D721Med (cell line): ENCODE measurements at regions not wholly inside any gene's neighbourhood (a gene's known extent, or its start where the extent isn't known, plus 50 kb on each side); places are given as distances from the start of the nearest gene placed in this dataset.

ENCODE experiments used
- DNase-seq: peaks from one replicate; pipeline ENCODE4 v3.0.0; 2011; ENCODE audit warnings: low spot score; ENCODE audit not compliant: insufficient read length
- FAIRE-seq: peaks from 2 replicates; lab custom pipeline; 2011; peaks lifted over from hg19 to GRCh38; lab: Jason Lieb, UNC
- CTCF ChIP-seq: IDR thresholded peaks from 2 replicates; pipeline ENCODE4 v1.5.1; 2012; ENCODE audit warnings: mild to moderate bottlenecking, control low read depth; ENCODE audit not compliant: insufficient read depth; ENCODE audit errors: missing control alignments

DNA sequence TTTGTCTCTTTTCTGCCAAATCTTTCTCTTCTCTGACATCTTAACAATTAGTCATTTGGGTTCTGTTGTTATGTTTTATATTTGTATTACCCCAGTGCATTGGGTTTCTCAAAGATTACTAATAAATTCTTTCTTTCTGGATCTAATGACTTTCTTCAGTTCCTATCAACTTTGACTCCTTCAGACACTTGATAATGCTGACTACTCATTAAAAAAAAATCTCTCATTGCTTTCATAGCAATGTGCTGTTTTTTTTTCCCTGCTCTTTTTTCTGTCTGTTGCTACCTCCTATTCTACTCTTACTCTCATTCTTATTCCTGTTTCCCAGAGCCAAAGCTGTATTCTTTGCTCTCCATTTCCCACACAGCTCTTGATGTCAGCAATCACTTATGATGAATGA is 81.3 kb upstream of the MAP3K7 start:
- no peak for TF ChIP-seq CTCF
- no peak for FAIRE-seq

GRCh38 chr6:90663873-90664272 is 77.0 kb upstream of the MAP3K7 start:
- TF ChIP-seq CTCF: no peak
- DNase-seq (no peak), FAIRE-seq (no peak)

More for the DNA sequence above, 81.3 kb upstream of the MAP3K7 start:
- DNase-seq: no peak

GRCh38 chr6:90663106-90663505 is 76.2 kb upstream of the MAP3K7 start:
- DNase-seq (no peak), FAIRE-seq (no peak)
- no peak for TF ChIP-seq CTCF

DNA sequence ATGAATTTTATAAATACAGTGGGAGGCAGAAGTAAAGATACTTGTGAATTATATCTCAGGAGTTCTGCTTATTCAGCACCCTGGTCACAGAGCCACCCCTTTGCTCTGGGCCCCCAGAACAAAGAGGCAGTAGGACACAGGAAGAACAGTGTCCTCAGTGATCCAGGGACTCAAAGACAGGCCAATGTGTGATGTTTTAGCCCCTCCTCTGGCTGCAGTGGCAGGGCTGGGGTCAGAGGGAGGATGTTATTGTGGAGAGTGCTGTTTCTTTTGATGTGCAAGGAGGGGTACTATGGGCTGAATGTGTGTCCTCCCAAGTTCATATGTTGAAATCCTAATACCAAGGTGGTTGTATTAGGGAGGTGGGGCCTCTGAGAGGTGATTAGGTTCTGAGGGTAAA is 74.1 kb upstream of the MAP3K7 start:
- FAIRE-seq: no peak
- no peak for TF ChIP-seq CTCF
- DNase-seq: no peak

- no peak for FAIRE-seq
- DNase-seq: no peak
- TF ChIP-seq CTCF: no peak
Measured at GRCh38 chr6:90658497-90658896, 71.6 kb upstream of the MAP3K7 start.

DNA sequence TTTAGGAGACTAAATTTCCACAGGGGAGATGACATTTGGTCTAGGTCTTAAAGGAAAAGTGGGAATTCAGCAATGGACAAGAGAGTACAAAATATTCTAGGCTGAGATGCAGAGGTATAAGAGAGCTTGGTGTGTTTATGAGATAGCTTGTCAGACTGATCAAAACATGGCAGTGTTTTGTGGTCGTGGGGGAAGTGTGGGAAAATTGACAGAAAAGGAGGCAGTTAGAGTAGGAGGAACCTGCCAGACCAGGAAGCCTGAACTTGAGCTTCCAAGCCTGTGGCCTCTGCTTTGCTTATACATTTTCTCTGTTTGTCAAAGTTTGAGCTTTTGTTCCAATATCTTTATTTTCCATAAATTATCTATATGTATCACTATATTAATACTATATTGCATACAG is 69.5 kb upstream of the MAP3K7 start:
- FAIRE-seq (no peak), DNase-seq (no peak)
- no peak for TF ChIP-seq CTCF

DNA sequence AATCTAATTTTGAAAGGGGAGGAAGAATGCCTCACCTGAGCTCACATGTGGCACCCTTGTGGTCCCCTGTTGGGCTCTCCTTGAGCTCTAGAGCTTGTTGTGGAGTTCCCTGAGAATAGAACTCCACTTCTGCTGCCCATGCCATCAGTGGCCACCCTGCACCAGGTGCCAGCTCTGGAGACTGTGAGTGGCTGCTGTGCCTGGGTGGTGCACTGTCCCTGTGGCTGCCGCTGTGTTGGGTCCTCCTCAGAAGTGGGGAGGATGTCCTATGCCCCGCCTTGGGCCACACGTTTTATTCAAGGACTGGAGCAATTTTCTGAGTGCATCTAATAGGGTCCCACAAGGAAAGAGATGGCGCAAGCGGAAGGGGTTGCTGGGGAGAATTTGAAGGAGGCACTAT is 67.9 kb upstream of the MAP3K7 start:
- TF ChIP-seq CTCF: no peak
- DNase-seq: no peak
- FAIRE-seq: no peak
